Upper lobe of left lung (tissue), 6 donors: ENCODE measurements at regions not wholly inside any gene's neighbourhood (a gene's known extent, or its start where the extent isn't known, plus 50 kb on each side); places are given as distances from the start of the nearest gene placed in this dataset.

Source experiments
- ATAC-seq, 2 donors: fragments of 200-7000 bp; cut with Tn5 transposase; one replicate each; pipeline ENCODE4 v1.9.1; 2022; ENCODE audit warnings: mild to moderate bottlenecking in 2 of 2, moderate library complexity in 2 of 2; ENCODE audit not compliant: low FRiP score in 2 of 2
- DNase-seq, 2 donors: peaks; one replicate each; pipeline ENCODE4 v3.0.0-alpha.2; 2019 to 2020
- H3K27ac ChIP-seq, 4 donors: fragments of 200-600 bp; sonication (generic); one replicate each; pipeline ENCODE4 v1.5.1; 2016 to 2019
- H3K27me3 ChIP-seq, 4 donors: fragments of 200-600 bp; sonication (generic); one replicate each; pipeline ENCODE4 v1.5.1; 2017 to 2019
- H3K36me3 ChIP-seq, 4 donors: fragments of 200-600 bp; sonication (generic); one replicate each; pipeline ENCODE4 v1.5.1; 2016 to 2019
- H3K4me1 ChIP-seq, 4 donors: fragments of 200-600 bp; sonication (generic); one replicate each; pipeline ENCODE4 v1.5.1; 2018 to 2019
- H3K4me3 ChIP-seq, 4 donors: fragments of 200-600 bp; sonication (generic); one replicate each; pipeline ENCODE4 v1.5.1; 2017 to 2019; ENCODE audit warnings: mild to moderate bottlenecking in 2 of 4, moderate library complexity in 1 of 4
- H3K9me3 ChIP-seq, 4 donors: fragments of 200-600 bp; sonication (generic); one replicate each; pipeline ENCODE4 v1.5.1; 2018 to 2019
- CTCF ChIP-seq, 6 experiments: fragments of 450-650 bp in 4 of 6; fragments of 200-600 bp in 2 of 6; sonication (generic) in 2 of 6; IDR thresholded peaks; one replicate each; pipeline ENCODE4 v1.5.1; 2016 to 2019; ENCODE audit warnings: antibody characterized with exemption in 6 of 6
- EP300 ChIP-seq, 4 donors: sonication (generic); formaldehyde crosslinking; IDR thresholded peaks; one replicate each; pipeline ENCODE4 v1.5.1; 2017; ENCODE audit warnings: antibody characterized with exemption in 4 of 4, control low read depth in 2 of 4
- POLR2A ChIP-seq, 4 donors: fragments of 450-650 bp; IDR thresholded peaks; one replicate each; pipeline ENCODE4 v1.5.1; 2016 to 2017; ENCODE audit warnings: antibody characterized with exemption in 4 of 4, mild to moderate bottlenecking in 2 of 4
- POLR2AphosphoS5 ChIP-seq, 2 donors: sonication (generic); formaldehyde crosslinking; IDR thresholded peaks; one replicate each; pipeline ENCODE4 v1.5.1; 2017; ENCODE audit warnings: antibody characterized with exemption in 2 of 2
- WGBS, 2 donors: methylation state at CpG; one replicate each; pipeline ENCODE4 v1.1.5; 2017 to 2018; 5-methylcytosine and 5-hydroxymethylcytosine counted together
- donor health status: DM: no; HTN: no; CAD: no; lungs with moderate emphysema.
- donor health status: DM: no; HTN: yes; CAD: no; lungs with severe emphysema.

DNA sequence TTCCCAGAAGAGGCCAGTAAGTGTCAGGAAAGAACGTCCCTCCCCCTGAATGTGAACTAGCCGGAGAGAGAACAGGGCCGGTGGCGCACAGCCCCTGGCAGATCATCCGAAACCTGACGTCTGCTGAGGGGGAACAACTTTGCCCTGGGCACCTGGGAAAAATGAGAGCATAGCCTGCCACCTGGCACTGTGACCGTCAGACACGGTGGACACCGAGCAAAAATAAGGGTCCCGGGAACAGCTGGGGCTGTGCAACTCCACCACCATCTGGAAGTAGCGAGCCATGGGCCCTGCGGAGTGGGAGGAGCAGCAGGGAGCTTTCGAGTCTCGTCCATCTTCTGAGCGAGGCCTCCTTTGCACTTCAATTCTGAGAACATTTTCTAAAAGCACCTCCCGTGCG lies 110.8 kb downstream of the EDN3 start:
- ATAC-seq: no peak
- Histone ChIP-seq H3K4me3 (no peak overlapping the region), H3K9me3 (no peaks in the 10 kb centered on the region), H3K4me1 (no peaks in the 10 kb centered on the region), H3K27ac (no peak overlapping the region), H3K36me3 (no peaks in the 10 kb centered on the region), H3K27me3 (no peaks in the 10 kb centered on the region)
- 89% methylated on average over 4 to 17 of the region's 17 CpGs for WGBS, 2 donors
- DNase-seq: no peak
- TF ChIP-seq POLR2AphosphoS5 (IDR thresholded peaks at IDR 0.05) (no peak), POLR2A (IDR thresholded peaks at IDR 0.05) (no peak), CTCF (IDR thresholded peaks at IDR 0.05) (no peak), EP300 (IDR thresholded peaks at IDR 0.05) (no peak)

GRCh38 chr20:59411589-59411988 lies 111.2 kb downstream of the EDN3 start:
- DNase-seq: no peak
- 85 to 90% methylated on average over 2 to 7 of the region's 7 CpGs for WGBS, 2 donors
- ATAC-seq: no peak
- no peaks in the 10 kb centered on the region for H3K9me3 ChIP-seq
- no peak overlapping the region for H3K27ac ChIP-seq
- H3K4me1 ChIP-seq: no peaks in the 10 kb centered on the region
- H3K36me3 ChIP-seq: no peaks in the 10 kb centered on the region
- H3K4me3 ChIP-seq: no peak overlapping the region
- TF ChIP-seq POLR2A (IDR thresholded peaks at IDR 0.05): no peak
- no peak for TF ChIP-seq POLR2AphosphoS5 (IDR thresholded peaks at IDR 0.05)
- TF ChIP-seq EP300 (IDR thresholded peaks at IDR 0.05): no peak
- TF ChIP-seq CTCF (IDR thresholded peaks at IDR 0.05): no peak
- no peaks in the 10 kb centered on the region for H3K27me3 ChIP-seq

DNA sequence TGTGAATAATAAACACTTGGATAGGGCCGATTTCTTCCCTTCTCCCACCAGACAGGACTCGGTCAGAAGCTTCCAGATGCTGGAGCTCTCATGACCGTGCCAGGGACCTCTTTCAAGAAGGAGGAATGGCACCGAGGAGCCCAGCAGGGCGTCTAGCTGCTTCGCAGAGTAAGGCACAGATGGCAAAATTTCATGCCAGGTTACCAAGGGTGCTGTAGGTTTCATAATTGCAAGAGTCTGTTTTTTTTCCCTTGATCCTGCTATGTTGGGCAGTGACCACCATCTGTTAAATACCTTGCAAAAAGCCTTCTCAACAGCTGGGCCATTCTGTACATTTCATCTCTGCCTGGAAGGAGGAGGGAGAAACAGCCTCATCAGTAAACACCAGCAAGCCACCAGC lies 111.8 kb downstream of the EDN3 start:
- no peaks in the 10 kb centered on the region for H3K4me1 ChIP-seq
- H3K4me3 ChIP-seq: no peak overlapping the region
- no peaks in the 10 kb centered on the region for H3K27me3 ChIP-seq
- TF ChIP-seq CTCF (IDR thresholded peaks at IDR 0.05) (no peak), POLR2AphosphoS5 (IDR thresholded peaks at IDR 0.05) (no peak), POLR2A (IDR thresholded peaks at IDR 0.05) (no peak), EP300 (IDR thresholded peaks at IDR 0.05) (no peak)
- 83% methylated on average over 6 of the region's 6 CpGs for WGBS, 2 donors
- ATAC-seq: no peak
- H3K9me3 ChIP-seq: no peaks in the 10 kb centered on the region
- H3K36me3 ChIP-seq: no peaks in the 10 kb centered on the region
- no peak for DNase-seq
- no peak overlapping the region for H3K27ac ChIP-seq

GRCh38 chr20:59412875-59413284 lies 112.5 kb downstream of the EDN3 start:
- no peak for TF ChIP-seq POLR2A (IDR thresholded peaks at IDR 0.05)
- no peak for TF ChIP-seq CTCF (IDR thresholded peaks at IDR 0.05)
- TF ChIP-seq POLR2AphosphoS5 (IDR thresholded peaks at IDR 0.05): no peak
- TF ChIP-seq EP300 (IDR thresholded peaks at IDR 0.05): no peak
- DNase-seq (no peak), ATAC-seq (no peak)
- Histone ChIP-seq H3K4me3 (no peak overlapping the region), H3K27ac (no peak overlapping the region), H3K27me3 (no peaks in the 10 kb centered on the region), H3K36me3 (no peaks in the 10 kb centered on the region), H3K4me1 (no peaks in the 10 kb centered on the region), H3K9me3 (no peaks in the 10 kb centered on the region)
- 43 to 72% methylated on average over 4 to 6 of the region's 6 CpGs for WGBS, 2 donors

GRCh38 chr20:59413326-59413865 lies 113.0 kb downstream of the EDN3 start:
- ATAC-seq: no peak
- H3K9me3 ChIP-seq: no peaks in the 10 kb centered on the region
- 94 to 100% methylated on average over 1 to 6 of the region's 6 CpGs for WGBS, 2 donors
- H3K27me3 ChIP-seq: no peaks in the 10 kb centered on the region
- DNase-seq: no peak
- no peak overlapping the region for H3K27ac ChIP-seq
- H3K4me1 ChIP-seq: no peaks in the 10 kb centered on the region
- H3K4me3 ChIP-seq: no peak overlapping the region
- TF ChIP-seq POLR2AphosphoS5 (IDR thresholded peaks at IDR 0.05): no peak
- no peak for TF ChIP-seq CTCF (IDR thresholded peaks at IDR 0.05)
- TF ChIP-seq POLR2A (IDR thresholded peaks at IDR 0.05): no peak
- no peak for TF ChIP-seq EP300 (IDR thresholded peaks at IDR 0.05)
- H3K36me3 ChIP-seq: no peaks in the 10 kb centered on the region
